Nephron progenitor cell (in vitro differentiated cells): ENCODE measurements at regions not wholly inside any gene's neighbourhood (a gene's known extent, or its start where the extent isn't known, plus 50 kb on each side); places are given as distances from the start of the nearest gene placed in this dataset.
"Not testable (repeated sequence)": the region's sequence is repeated elsewhere in the genome, so short reads cannot be mapped to it uniquely, and the experiment has no call there.

Experiments used
- DNase-seq: peaks from one replicate; pipeline ENCODE4 v3.0.0; 2021
- H3K27ac Mint-ChIP-seq: 2 replicates; pipeline ENCODE4 v1.8.0; 2021; ENCODE audit warnings: mild to moderate bottlenecking, moderate library complexity, mixed read lengths
- H3K27me3 Mint-ChIP-seq: 2 replicates; pipeline ENCODE4 v1.8.0; 2021; ENCODE audit warnings: mild to moderate bottlenecking, low read depth, mixed read lengths; ENCODE audit not compliant: poor library complexity
- H3K36me3 Mint-ChIP-seq: 2 replicates; pipeline ENCODE4 v1.8.0; 2021; ENCODE audit warnings: low read depth, mixed read lengths
- H3K4me1 Mint-ChIP-seq: 2 replicates; pipeline ENCODE4 v1.8.0; 2021; ENCODE audit warnings: mixed read lengths
- H3K4me3 Mint-ChIP-seq: 2 replicates; pipeline ENCODE4 v1.8.0; 2021; ENCODE audit warnings: mild to moderate bottlenecking, moderate library complexity, mixed read lengths
- H3K9me3 Mint-ChIP-seq: 2 replicates; pipeline ENCODE4 v1.8.0; 2021; ENCODE audit warnings: mild to moderate bottlenecking, moderate library complexity, mixed read lengths
- TF ChIP-seq, protein P1 (sequence below): fragments of 200-600 bp; sonication (generic); IDR thresholded peaks from 2 replicates; pipeline ENCODE4 v1.5.0; 2021; ENCODE audit warnings: antibody characterized with exemption

DNA sequence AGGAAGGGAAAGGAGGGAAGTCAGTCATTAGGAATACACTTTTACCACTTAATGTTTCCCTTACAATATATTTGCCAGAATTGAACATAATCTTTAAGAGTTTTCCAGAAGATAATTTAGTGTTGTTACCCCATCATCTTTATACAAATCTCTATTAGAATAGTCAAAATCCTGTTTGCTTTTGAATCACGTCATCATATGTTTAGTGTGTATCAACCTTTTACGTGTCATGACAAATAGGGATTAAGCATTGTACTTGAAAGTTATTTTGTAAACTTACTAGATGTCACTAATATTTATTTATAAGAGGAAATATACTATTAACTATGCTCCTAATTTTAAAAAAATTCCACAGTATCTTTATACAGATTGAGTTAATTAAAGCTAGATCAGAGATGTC lies 1899.5 kb downstream of the MAT2B start:
- DNase-seq, result no peak
- H3K27ac Mint-ChIP-seq, result no peak overlapping the region
- H3K36me3 Mint-ChIP-seq, result no peaks in the 10 kb centered on the region
- no peak overlapping the region for H3K4me3 Mint-ChIP-seq
- H3K9me3 Mint-ChIP-seq, result peaks cover 24% of the 10 kb centered on the region
- H3K4me1 Mint-ChIP-seq, result no peaks in the 10 kb centered on the region
- TF ChIP-seq, protein P1, sequence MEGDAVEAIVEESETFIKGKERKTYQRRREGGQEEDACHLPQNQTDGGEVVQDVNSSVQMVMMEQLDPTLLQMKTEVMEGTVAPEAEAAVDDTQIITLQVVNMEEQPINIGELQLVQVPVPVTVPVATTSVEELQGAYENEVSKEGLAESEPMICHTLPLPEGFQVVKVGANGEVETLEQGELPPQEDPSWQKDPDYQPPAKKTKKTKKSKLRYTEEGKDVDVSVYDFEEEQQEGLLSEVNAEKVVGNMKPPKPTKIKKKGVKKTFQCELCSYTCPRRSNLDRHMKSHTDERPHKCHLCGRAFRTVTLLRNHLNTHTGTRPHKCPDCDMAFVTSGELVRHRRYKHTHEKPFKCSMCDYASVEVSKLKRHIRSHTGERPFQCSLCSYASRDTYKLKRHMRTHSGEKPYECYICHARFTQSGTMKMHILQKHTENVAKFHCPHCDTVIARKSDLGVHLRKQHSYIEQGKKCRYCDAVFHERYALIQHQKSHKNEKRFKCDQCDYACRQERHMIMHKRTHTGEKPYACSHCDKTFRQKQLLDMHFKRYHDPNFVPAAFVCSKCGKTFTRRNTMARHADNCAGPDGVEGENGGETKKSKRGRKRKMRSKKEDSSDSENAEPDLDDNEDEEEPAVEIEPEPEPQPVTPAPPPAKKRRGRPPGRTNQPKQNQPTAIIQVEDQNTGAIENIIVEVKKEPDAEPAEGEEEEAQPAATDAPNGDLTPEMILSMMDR, result no peak
- H3K27me3 Mint-ChIP-seq, result no peaks in the 10 kb centered on the region

DNA sequence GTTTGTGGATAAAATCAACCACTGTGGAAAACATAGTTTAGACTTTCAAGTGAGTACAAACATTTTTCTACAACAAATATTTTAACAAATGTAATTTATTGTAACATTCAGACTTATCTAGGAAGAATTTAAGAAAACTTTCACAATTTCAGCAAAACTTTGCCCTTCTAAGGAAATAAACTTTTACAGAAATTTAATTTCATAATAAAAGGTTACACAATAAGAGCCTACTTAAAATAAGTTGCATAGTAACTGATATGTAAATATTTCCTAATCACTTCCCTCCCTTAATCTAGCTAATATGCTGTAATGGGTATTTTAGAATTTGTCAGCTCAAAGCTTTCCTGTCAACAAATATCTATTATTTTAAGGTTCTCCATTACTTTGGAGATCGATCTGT lies 1899.9 kb downstream of the MAT2B start:
- no peak overlapping the region for H3K4me3 Mint-ChIP-seq
- TF ChIP-seq, protein P1, result no peak
- no peaks in the 10 kb centered on the region for H3K4me1 Mint-ChIP-seq
- DNase-seq, result no peak
- H3K27ac Mint-ChIP-seq, result no peak overlapping the region
- no peaks in the 10 kb centered on the region for H3K36me3 Mint-ChIP-seq
- no peaks in the 10 kb centered on the region for H3K27me3 Mint-ChIP-seq
- H3K9me3 Mint-ChIP-seq, result peaks cover 24% of the 10 kb centered on the region

GRCh38 chr5:165407352-165407751 lies 1901.9 kb downstream of the MAT2B start:
- Mint-ChIP-seq H3K4me1 (no peaks in the 10 kb centered on the region), H3K27ac (no peak overlapping the region), H3K9me3 (peaks cover 24% of the 10 kb centered on the region), H3K36me3 (no peaks in the 10 kb centered on the region), H3K27me3 (no peaks in the 10 kb centered on the region), H3K4me3 (no peak overlapping the region)
- TF ChIP-seq, protein P1, result no peak
- no peak for DNase-seq

GRCh38 chr5:165410476-165410875 lies 1905.1 kb downstream of the MAT2B start:
- no peaks in the 10 kb centered on the region for H3K4me1 Mint-ChIP-seq
- TF ChIP-seq, protein P1, result no peak
- no peak overlapping the region for H3K27ac Mint-ChIP-seq
- no peaks in the 10 kb centered on the region for H3K36me3 Mint-ChIP-seq
- H3K27me3 Mint-ChIP-seq, result peaks cover 3% of the 10 kb centered on the region
- DNase-seq, result no peak
- H3K4me3 Mint-ChIP-seq, result no peak overlapping the region
- peaks cover 31% of the 10 kb centered on the region for H3K9me3 Mint-ChIP-seq

DNA sequence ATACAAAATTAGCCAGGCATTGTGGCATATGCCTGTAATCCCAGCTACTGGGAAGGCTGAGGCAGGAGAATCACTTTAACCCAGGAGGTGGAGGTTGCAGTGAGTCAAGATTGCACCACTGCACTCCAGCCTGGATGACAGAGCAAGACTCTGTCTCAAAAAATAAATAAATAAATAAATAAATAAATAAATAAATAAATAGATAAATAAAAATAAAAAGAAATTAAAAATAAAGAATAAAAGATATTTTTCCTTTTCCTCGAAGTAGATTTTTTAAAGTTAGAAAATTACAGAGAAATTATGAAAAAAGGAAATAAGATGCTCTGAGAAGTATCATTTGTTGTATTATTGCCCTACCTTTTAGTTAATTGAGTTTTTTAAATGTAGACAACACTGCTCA lies 1906.1 kb downstream of the MAT2B start:
- not testable (repeated sequence) for H3K27ac Mint-ChIP-seq, H3K4me1 Mint-ChIP-seq, H3K27me3 Mint-ChIP-seq

GRCh38 chr5:165420493-165420892 lies 1915.1 kb downstream of the MAT2B start:
- Mint-ChIP-seq H3K4me3 (no peak overlapping the region), H3K4me1 (no peaks in the 10 kb centered on the region), H3K27me3 (no peaks in the 10 kb centered on the region), H3K27ac (no peak overlapping the region), H3K9me3 (peaks cover 15% of the 10 kb centered on the region), H3K36me3 (no peaks in the 10 kb centered on the region)
- DNase-seq, result no peak
- TF ChIP-seq, protein P1, result no peak

More for the DNA sequence above, 1906.1 kb downstream of the MAT2B start:
- not testable (repeated sequence) for H3K36me3 Mint-ChIP-seq, DNase-seq, H3K4me3 Mint-ChIP-seq
- peaks cover 36% of the 10 kb centered on the region for H3K9me3 Mint-ChIP-seq
